NCI-H69 (cell line): ENCODE measurements at regions not wholly inside any gene's neighbourhood (a gene's known extent, or its start where the extent isn't known, plus 50 kb on each side); places are given as distances from the start of the nearest gene placed in this dataset.

Source experiments
- DNase-seq: peaks from one replicate; lab custom pipeline; 2025; lab: John Stamatoyannopoulos, UW

DNA sequence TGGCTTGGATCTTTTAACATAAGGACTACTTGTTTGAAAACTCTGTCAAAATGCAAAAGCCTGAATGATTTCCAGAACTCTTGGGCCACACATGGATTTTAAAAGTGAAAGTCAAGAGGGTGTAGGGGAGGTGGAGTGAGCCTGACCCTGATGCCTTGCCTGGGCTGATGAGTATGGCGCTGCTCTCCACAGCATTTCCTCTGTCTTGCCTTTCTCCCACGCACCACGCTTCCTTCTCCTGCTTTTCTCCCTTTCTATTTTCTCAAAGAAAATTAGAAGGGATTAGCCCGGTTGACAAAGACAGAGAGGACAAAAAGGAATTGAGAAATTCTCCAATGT is 207.0 kb upstream of the CCDC68 start:
- no peak for DNase-seq

DNA sequence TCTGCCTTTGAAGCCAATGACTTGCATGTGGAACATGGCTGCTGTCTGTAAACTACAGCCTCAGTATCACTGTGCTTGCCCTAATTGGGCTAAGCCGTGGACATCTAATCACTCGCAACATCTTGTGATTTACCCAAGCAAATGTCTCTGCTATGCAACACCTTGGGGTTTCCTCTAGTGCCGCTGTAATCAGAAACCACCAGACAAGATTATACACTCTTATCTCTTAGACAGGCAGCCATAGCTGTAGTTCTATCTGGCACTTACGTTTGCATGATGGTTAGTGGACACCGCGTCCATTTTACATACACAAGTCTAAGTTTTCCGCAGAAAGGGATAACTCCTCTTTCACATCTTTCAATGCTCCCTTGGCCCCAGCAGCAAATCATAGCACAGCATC is 204.3 kb upstream of the CCDC68 start:
- DNase-seq: no peak

DNA sequence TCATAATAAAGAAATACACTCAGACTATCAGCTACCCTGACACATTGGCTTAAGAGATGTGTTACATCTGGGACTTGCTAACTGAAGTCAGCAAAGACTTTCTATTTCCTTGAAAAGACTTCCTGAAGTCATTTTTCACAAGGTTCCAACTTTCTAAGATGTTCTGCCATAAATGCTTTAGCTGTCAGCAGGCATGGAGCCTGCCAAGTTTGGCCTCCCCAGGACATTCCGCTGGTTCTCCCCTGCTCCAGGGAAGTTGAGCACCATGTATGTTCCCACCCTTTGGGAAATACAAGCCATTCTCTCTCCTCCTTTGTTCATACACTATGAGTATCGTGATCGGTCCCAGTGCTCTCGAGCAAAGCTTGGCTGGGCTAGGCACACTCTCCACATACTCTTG is 202.7 kb upstream of the CCDC68 start:
- no peak for DNase-seq

GRCh38 chr18:55159027-55159426 is 199.8 kb upstream of the CCDC68 start:
- no peak for DNase-seq

GRCh38 chr18:55158570-55158969 is 199.3 kb upstream of the CCDC68 start:
- no peak for DNase-seq

GRCh38 chr18:55153346-55153745 is 194.1 kb upstream of the CCDC68 start:
- DNase-seq: no peak

DNA sequence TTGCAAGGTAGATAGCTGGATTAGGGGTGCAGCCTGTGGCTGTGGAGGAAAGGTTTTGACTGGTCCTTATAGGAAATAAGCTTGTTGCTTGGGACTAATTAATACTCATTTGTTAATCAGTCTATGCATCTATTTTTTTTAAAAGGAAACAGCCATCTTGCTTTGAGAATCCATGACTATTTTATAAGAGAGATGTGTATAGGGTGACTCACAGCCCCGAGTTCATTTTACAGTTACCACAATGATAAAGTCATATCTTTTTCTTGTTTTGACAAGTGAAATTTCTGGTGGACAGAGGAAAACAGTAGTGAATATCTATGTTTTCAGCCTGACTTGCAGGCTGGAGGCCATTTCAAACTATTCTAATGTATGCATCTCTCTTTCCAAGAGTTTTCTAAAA is 193.5 kb upstream of the CCDC68 start:
- no peak for DNase-seq

DNA sequence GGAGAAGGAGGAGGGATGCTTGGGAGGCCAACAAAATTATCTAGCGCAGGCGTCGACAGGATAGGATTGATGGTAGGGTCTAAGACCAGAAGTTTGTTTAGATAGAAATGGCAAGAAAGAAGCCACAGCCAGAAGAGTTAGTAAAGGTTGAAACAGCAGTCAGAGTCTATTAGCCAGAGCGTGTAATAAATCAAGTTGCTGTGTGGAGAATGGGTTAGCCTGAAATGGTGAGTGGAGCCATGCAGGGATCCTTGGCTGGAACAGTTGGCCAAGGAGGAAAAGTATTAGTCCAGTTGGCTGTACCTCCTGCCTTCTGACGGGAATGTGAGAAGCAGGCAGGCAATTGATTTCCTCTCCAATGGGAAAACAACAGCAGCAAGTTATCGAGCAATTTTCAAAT is 190.7 kb upstream of the CCDC68 start:
- no peak for DNase-seq

GRCh38 chr18:55147791-55148190 is 188.5 kb upstream of the CCDC68 start:
- DNase-seq: no peak

DNA sequence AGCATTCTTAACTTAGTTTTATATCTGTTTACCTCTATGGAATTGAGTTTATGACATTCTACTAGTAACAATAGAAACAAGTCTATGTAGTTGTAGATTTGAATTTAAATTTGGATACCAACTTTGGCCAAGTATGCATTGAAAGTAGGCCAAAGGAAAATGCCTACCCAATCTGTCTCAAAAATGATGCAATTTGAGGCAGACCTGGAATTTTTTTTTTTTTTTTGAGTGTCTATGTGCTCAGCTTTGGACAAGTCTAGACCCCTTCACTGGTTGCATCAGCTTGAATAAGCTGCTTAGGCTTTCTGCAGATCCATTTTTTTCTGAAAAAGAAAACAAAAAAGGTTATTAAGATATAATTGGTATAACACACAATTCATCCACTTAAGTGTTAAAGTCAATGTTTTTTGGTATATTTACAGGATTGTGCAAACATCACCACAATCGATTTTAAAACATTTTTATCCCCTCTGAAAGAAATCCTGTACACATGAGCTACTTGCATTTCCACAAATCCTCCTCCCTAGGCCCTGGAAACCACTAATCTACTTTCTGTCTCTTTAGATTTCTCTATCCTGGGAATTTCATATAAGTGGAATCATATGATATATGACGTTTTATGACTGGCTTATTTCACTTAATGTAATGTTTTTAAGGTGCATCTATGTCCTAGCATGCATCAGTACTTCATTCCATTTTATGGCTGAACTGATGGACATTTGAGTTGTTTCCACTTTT is 185.1 kb upstream of the CCDC68 start:
- DNase-seq: no peak

- no peak for DNase-seq
These were observed 183.1 kb upstream of the CCDC68 start for GRCh38 chr18:55142410-55142809.

DNA sequence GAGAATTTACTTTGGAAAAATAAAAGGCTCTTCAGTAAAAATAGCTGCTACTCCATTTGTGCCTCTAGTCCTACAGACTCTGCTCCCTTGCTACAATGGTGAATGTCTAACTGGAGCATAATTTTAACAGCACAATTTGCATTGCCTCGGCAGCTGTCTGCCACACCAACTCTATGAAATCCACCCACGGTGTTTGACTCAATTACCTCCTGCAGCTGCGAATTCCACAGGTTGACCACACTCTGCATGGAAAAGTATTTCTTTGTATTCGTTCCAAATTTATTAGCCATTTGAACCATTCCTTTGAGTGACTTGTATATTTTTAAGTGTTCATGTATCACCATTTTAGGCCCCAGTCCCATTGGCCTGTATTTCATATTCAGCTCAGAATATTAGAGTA is 182.1 kb upstream of the CCDC68 start:
- no peak for DNase-seq

DNA sequence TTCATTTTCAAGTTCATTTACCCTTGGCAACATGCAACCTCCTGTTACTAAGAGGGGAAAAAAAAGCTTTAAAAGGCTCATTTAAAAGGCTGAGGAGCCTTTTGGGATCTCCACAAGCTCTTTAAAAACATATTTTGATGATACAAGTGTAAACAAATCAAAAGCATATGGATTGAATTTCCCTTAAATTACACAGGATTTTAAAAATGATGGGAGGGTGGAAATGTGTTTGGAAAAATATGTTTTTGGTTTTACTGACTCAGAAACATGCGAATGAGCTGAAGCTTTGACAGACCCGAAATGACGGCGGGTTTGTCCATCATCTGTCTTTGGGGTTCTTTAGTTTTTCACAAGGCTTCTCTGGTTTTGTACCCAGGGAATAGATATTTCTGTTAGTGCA is 180.6 kb upstream of the CCDC68 start:
- no peak for DNase-seq

- DNase-seq: no peak
These were observed 180.0 kb upstream of the CCDC68 start for GRCh38 chr18:55139307-55139706.

DNA sequence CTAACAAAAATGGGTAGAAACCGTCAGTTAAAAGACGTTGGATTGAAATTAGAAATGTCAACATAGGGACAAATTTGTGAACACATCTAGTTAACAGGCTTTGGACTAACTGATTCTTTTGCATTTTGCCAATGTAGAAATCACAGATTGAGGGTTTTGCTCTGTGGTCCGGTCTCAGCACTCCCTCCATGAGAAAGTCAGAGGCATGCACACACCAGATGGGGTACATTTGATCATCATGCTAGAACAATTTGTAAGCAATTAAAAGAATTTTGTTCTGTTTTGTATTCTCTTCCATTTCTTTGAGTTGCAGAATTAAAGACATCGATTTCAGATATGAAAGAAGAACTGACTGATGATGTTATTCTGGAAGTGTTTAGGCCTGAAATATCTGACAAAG is 179.1 kb upstream of the CCDC68 start:
- no peak for DNase-seq

- no peak for DNase-seq
These were observed 178.3 kb upstream of the CCDC68 start for GRCh38 chr18:55137602-55138001.

- no peak for DNase-seq
These were observed 177.6 kb upstream of the CCDC68 start for GRCh38 chr18:55136864-55137263.

DNA sequence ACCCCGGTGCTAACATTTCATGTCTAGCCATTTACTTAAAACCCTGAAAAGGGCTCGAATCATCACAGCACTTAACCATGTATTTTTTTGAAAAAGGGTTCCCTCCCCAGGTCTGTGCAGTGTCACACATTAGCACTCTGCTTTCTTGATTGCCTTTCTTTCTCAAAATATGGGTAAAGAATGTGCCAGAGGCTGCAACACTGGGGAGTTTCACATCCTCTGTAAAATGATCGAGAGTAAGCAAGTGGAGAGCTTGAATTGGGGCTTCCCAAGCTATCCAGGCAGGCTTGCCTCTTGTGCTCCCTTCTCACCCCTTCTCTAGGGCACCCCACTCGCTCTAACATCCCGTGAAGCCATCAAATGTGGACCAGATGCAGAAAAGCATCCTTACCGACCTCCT is 177.0 kb upstream of the CCDC68 start:
- DNase-seq: no peak

- no peak for DNase-seq
These were observed 174.1 kb upstream of the CCDC68 start for GRCh38 chr18:55133378-55133777.

DNA sequence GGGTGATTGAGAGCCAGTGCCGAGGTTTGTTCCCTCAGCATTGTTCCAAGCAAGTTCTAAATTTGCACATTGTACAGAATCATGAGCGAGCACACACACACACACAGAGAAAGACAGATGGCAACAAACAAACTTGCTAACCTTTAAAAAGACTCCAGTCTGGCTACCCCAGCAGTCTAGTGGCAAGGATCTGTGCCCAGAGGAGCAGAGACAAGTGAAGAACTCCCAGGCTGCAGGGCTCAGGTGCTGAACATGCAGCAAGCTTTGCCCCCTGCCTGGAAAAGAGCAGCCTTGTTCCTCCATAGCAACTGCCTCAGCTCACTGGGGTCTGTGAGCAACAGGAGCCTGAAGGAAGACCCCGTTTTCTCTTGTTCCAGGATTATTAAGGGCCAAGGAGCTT is 169.2 kb upstream of the CCDC68 start:
- peak; percentile 33 for DNase-seq

DNA sequence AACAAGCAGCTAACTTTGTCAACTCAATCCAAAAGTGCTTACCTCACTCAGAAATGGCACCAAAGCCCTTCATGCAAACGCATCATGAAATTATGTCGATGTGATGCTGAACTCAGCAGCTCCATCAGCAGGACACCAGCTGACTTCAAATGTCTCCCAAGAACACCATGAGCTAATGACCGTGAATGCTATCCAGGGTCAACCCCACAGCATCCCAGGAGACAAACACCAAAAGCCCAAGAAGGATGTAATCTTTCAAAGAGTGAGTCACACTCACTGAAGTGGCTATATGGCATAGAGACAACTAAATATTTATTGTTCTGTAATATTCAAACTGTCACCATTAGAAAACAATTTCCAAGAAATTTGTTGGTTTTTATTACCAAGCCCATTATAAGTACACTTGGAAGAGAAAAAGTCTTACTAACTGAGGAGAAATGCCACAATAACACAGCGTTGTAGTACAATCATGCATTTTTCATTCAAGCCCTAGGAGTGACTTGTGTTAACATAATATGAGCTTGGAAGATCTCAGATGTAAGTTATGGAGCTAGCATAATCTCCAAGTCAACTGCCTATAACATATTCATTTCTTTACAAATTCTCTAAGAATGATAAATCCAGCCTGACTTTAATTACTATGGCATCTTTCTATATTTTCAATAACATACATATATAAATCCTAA is 165.0 kb upstream of the CCDC68 start:
- no peak for DNase-seq

DNA sequence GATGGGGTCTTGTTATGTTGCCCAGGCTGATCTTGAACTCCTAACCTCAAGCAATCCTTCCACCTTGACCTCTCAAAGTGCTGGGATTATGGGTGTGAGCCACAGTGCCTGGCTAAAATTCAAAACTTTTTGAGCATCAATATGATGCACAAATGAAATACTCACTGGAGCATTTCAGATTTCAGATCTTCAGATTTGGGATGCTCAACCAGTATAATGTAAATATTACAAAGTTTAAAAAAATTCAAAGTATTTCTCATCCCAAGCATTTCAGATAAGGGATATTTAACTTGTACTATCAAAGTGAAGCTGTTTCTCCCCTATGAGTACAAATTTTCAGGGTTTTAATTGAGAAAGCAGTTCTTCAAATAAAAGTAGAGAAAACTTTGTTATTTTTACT is 164.1 kb upstream of the CCDC68 start:
- no peak for DNase-seq

DNA sequence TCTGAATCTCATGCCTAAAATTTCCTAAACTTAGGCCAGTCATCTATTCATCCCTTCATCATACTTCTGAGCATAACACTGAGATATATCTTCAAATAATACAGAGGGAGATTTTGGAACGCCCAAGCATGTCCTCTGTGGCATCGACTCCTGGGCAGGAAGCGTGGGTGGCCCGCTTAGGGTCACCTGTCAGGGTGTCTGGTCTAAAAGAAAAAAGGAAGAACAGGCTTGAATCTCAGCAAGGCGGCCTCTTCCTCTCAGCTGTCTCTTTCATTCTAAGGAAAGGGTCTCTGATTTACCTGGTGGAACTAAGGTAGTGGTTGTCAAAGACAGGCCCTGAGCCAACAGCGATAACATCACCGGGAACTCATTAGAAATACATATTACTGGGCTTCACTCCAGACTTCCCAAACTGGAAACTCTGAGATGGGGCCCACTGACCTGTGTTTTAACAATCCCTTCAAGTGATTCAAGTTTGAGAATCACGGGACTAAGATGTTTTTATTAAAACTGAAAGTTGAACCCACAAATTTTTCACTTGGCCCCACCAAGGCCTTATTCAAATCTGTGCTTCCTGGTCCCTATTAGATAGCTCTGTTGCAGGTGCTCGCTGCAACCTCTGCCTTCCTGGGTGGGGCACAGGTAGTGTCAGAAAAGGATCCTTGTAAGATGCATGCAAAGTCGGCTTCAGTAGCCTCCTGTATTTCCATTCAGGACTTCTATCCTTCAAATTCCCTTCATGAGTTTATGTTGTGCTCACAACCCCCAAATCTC is 162.3 kb upstream of the CCDC68 start:
- DNase-seq: no peak
